ENCODE measurements at regions not wholly inside any gene's neighbourhood (a gene's known extent, or its start where the extent isn't known, plus 50 kb on each side); places are given as distances from the start of the nearest gene placed in this dataset.

DNA sequence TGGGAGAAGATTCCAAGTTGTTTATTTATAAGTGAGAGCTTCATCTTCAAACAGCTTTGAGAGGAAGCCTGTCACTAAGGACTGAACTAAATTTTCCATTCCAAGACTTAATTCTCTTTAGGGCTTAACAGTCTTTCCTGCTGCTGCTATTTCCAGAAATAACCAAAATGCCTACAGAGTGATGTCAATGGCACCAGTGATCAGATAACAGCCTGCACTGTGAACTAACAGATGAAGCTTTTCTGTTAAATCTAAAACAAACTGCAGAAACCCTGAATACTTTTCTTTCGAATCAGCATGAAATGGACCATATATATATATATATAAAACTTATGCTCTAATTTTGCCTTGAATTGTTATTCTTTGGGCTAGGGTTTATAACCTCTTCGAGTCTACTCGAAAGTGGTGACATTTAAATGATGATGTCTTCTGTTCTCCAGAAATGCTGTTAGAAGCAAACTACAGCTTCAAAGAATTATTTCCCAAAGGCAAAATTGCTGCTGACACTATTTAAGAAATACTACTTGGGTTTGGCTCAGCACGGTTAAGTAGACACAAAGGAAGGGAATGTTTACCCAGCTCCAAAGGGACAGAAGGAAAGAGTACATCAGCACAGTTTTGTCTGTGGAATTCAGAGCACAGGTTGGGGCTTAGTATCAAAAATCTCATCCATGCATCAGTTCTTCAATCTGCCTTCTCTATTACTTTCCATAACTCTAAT lies 238.5 kb upstream of the LRRN1 start:
- TF ChIP-seq, protein P1, sequence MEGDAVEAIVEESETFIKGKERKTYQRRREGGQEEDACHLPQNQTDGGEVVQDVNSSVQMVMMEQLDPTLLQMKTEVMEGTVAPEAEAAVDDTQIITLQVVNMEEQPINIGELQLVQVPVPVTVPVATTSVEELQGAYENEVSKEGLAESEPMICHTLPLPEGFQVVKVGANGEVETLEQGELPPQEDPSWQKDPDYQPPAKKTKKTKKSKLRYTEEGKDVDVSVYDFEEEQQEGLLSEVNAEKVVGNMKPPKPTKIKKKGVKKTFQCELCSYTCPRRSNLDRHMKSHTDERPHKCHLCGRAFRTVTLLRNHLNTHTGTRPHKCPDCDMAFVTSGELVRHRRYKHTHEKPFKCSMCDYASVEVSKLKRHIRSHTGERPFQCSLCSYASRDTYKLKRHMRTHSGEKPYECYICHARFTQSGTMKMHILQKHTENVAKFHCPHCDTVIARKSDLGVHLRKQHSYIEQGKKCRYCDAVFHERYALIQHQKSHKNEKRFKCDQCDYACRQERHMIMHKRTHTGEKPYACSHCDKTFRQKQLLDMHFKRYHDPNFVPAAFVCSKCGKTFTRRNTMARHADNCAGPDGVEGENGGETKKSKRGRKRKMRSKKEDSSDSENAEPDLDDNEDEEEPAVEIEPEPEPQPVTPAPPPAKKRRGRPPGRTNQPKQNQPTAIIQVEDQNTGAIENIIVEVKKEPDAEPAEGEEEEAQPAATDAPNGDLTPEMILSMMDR (conservative IDR thresholded peaks at IDR 0.05): no peak
- no peak overlapping the region for H3K27ac ChIP-seq

- TF ChIP-seq, protein P1 (conservative IDR thresholded peaks at IDR 0.05): no peak
- no peak overlapping the region for H3K27ac ChIP-seq
Measured at GRCh38 chr3:3559786-3560185, 239.4 kb upstream of the LRRN1 start.

DNA sequence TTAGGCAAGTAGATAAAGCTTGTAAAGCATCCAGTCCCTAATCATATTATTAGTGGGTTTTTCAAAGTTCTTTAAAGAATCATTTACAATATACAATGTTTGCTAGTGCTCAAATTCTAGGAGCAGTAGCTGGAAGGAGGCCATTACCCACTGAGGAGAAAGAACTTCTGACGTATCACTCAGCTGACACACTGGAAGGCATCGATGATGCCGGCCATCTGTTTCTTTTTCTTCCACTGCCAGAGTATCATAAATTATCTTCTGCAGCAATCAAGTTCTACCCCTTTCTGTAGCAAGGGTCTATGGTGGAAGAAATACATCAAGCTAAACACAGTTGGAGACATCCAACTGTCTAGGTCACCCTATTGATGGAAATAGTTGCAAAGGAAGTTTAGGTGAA lies 243.2 kb upstream of the LRRN1 start:
- TF ChIP-seq, protein P1 (conservative IDR thresholded peaks at IDR 0.05): no peak
- H3K27ac ChIP-seq: no peak overlapping the region

- TF ChIP-seq, protein P1 (conservative IDR thresholded peaks at IDR 0.05): no peak
- H3K27ac ChIP-seq: no peak overlapping the region
Measured at GRCh38 chr3:3553236-3553635, 246.0 kb upstream of the LRRN1 start.

GRCh38 chr3:3552761-3553160 lies 246.5 kb upstream of the LRRN1 start:
- TF ChIP-seq, protein P1 (conservative IDR thresholded peaks at IDR 0.05): no peak
- no peak overlapping the region for H3K27ac ChIP-seq

- TF ChIP-seq, protein P1 (conservative IDR thresholded peaks at IDR 0.05): no peak
- no peak overlapping the region for H3K27ac ChIP-seq
Measured at GRCh38 chr3:3551981-3552380, 247.2 kb upstream of the LRRN1 start.

DNA sequence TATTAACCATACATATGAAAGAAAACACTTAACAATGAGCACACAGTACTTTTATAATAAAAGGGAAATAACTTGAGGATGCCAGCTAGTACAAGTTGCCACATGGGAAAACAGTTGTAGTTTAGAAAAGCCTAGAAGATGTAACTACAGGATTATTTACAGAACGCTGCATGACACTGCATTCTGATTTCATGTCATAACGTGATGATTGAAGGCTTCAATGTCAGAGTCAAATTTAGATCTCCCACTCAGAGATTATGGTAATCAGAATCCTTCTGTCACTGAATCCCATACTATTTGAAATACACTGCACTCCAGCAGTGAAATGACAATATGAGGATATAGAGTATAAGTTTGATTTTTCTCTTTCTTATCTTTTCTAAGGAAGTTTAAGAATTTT lies 253.9 kb upstream of the LRRN1 start:
- no peak overlapping the region for H3K27ac ChIP-seq
- TF ChIP-seq, protein P1 (conservative IDR thresholded peaks at IDR 0.05): no peak

Data from VCaP (cell line).